ENCODE measurements at regions not wholly inside any gene's neighbourhood (a gene's known extent, or its start where the extent isn't known, plus 50 kb on each side); places are given as distances from the start of the nearest gene placed in this dataset.

GRCh38 chr2:216305574-216305973, 66.7 kb downstream of the MARCHF4 start:
- no peaks in the 10 kb centered on the region for H3K4me1 ChIP-seq (ENCODE audit: control insufficient read depth in 2 of 2, insufficient read depth in 2 of 2, low read length in 1 of 2)
- no peak overlapping the region for H3K27ac ChIP-seq (ENCODE audit: low read depth in 2 of 2, low read length in 1 of 2)
- WGBS, 2 donors: 53 to 70% methylated on average over 4 of the region's 4 CpGs
- H3K9me3 ChIP-seq (ENCODE audit: control insufficient read depth in 2 of 2, insufficient read depth in 1 of 2, low read depth in 1 of 2, low read length in 1 of 2): no peaks in the 10 kb centered on the region
- H3K4me3 ChIP-seq (ENCODE audit: low read depth in 1 of 2, low read length in 2 of 2): no peak overlapping the region
- no peaks in the 10 kb centered on the region for H3K27me3 ChIP-seq (ENCODE audit: control insufficient read depth in 1 of 2, insufficient read depth in 2 of 2, low read length in 2 of 2)
- no peaks in the 10 kb centered on the region for H3K36me3 ChIP-seq (ENCODE audit: control insufficient read depth in 2 of 2, insufficient read depth in 2 of 2, low read length in 1 of 2)

GRCh38 chr2:216302981-216303676, 69.2 kb downstream of the MARCHF4 start:
- no peaks in the 10 kb centered on the region for H3K4me1 ChIP-seq (ENCODE audit: control insufficient read depth in 2 of 2, insufficient read depth in 2 of 2, low read length in 1 of 2)
- no peak overlapping the region for H3K4me3 ChIP-seq (ENCODE audit: low read depth in 1 of 2, low read length in 2 of 2)
- H3K36me3 ChIP-seq (ENCODE audit: control insufficient read depth in 2 of 2, insufficient read depth in 2 of 2, low read length in 1 of 2): no peaks in the 10 kb centered on the region
- WGBS, 2 donors: 88 to 91% methylated on average over 3 of the region's 3 CpGs
- no peaks in the 10 kb centered on the region for H3K9me3 ChIP-seq (ENCODE audit: control insufficient read depth in 2 of 2, insufficient read depth in 1 of 2, low read depth in 1 of 2, low read length in 1 of 2)
- H3K27me3 ChIP-seq (ENCODE audit: control insufficient read depth in 1 of 2, insufficient read depth in 2 of 2, low read length in 2 of 2): no peaks in the 10 kb centered on the region
- no peak overlapping the region for H3K27ac ChIP-seq (ENCODE audit: low read depth in 2 of 2, low read length in 1 of 2)

- Histone ChIP-seq H3K4me3 (ENCODE audit: low read depth in 1 of 2, low read length in 2 of 2) (no peak overlapping the region), H3K27ac (ENCODE audit: low read depth in 2 of 2, low read length in 1 of 2) (no peak overlapping the region), H3K9me3 (ENCODE audit: control insufficient read depth in 2 of 2, insufficient read depth in 1 of 2, low read depth in 1 of 2, low read length in 1 of 2) (no peaks in the 10 kb centered on the region), H3K4me1 (ENCODE audit: control insufficient read depth in 2 of 2, insufficient read depth in 2 of 2, low read length in 1 of 2) (no peaks in the 10 kb centered on the region), H3K36me3 (ENCODE audit: control insufficient read depth in 2 of 2, insufficient read depth in 2 of 2, low read length in 1 of 2) (no peaks in the 10 kb centered on the region), H3K27me3 (ENCODE audit: control insufficient read depth in 1 of 2, insufficient read depth in 2 of 2, low read length in 2 of 2) (no peaks in the 10 kb centered on the region)
- 69 to 80% methylated on average over 2 of the region's 2 CpGs for WGBS, 2 donors
Observed at GRCh38 chr2:216300906-216301305, 71.4 kb downstream of the MARCHF4 start.

- Histone ChIP-seq H3K27me3 (ENCODE audit: control insufficient read depth in 1 of 2, insufficient read depth in 2 of 2, low read length in 2 of 2) (no peaks in the 10 kb centered on the region), H3K27ac (ENCODE audit: low read depth in 2 of 2, low read length in 1 of 2) (no peak overlapping the region), H3K4me1 (ENCODE audit: control insufficient read depth in 2 of 2, insufficient read depth in 2 of 2, low read length in 1 of 2) (peaks cover 0 to 3% of the 10 kb centered on the region in 2 donors), H3K36me3 (ENCODE audit: control insufficient read depth in 2 of 2, insufficient read depth in 2 of 2, low read length in 1 of 2) (no peaks in the 10 kb centered on the region), H3K9me3 (ENCODE audit: control insufficient read depth in 2 of 2, insufficient read depth in 1 of 2, low read depth in 1 of 2, low read length in 1 of 2) (no peaks in the 10 kb centered on the region), H3K4me3 (ENCODE audit: low read depth in 1 of 2, low read length in 2 of 2) (no peak overlapping the region)
- 50 to 66% methylated on average over 1 of the region's 1 CpG for WGBS, 2 donors
Observed at GRCh38 chr2:216299588-216299987, 72.7 kb downstream of the MARCHF4 start.

GRCh38 chr2:216298719-216299495, 73.4 kb downstream of the MARCHF4 start:
- no peak overlapping the region for H3K27ac ChIP-seq (ENCODE audit: low read depth in 2 of 2, low read length in 1 of 2)
- H3K9me3 ChIP-seq (ENCODE audit: control insufficient read depth in 2 of 2, insufficient read depth in 1 of 2, low read depth in 1 of 2, low read length in 1 of 2): no peaks in the 10 kb centered on the region
- H3K4me3 ChIP-seq (ENCODE audit: low read depth in 1 of 2, low read length in 2 of 2): no peak overlapping the region
- peaks cover 0 to 3% of the 10 kb centered on the region in 2 donors for H3K4me1 ChIP-seq (ENCODE audit: control insufficient read depth in 2 of 2, insufficient read depth in 2 of 2, low read length in 1 of 2)
- 84 to 88% methylated on average over 5 of the region's 5 CpGs for WGBS, 2 donors
- no peaks in the 10 kb centered on the region for H3K27me3 ChIP-seq (ENCODE audit: control insufficient read depth in 1 of 2, insufficient read depth in 2 of 2, low read length in 2 of 2)
- H3K36me3 ChIP-seq (ENCODE audit: control insufficient read depth in 2 of 2, insufficient read depth in 2 of 2, low read length in 1 of 2): no peaks in the 10 kb centered on the region

- H3K27ac ChIP-seq (ENCODE audit: low read depth in 2 of 2, low read length in 1 of 2): no peak overlapping the region
- H3K9me3 ChIP-seq (ENCODE audit: control insufficient read depth in 2 of 2, insufficient read depth in 1 of 2, low read depth in 1 of 2, low read length in 1 of 2): no peaks in the 10 kb centered on the region
- H3K27me3 ChIP-seq (ENCODE audit: control insufficient read depth in 1 of 2, insufficient read depth in 2 of 2, low read length in 2 of 2): no peaks in the 10 kb centered on the region
- H3K4me3 ChIP-seq (ENCODE audit: low read depth in 1 of 2, low read length in 2 of 2): no peak overlapping the region
- H3K4me1 ChIP-seq (ENCODE audit: control insufficient read depth in 2 of 2, insufficient read depth in 2 of 2, low read length in 1 of 2): peaks cover 0 to 3% of the 10 kb centered on the region in 2 donors
- WGBS, 2 donors: 48 to 49% methylated on average over 7 of the region's 7 CpGs
- H3K36me3 ChIP-seq (ENCODE audit: control insufficient read depth in 2 of 2, insufficient read depth in 2 of 2, low read length in 1 of 2): no peaks in the 10 kb centered on the region
Observed at GRCh38 chr2:216296856-216297255, 75.4 kb downstream of the MARCHF4 start.

- Histone ChIP-seq H3K27me3 (ENCODE audit: control insufficient read depth in 1 of 2, insufficient read depth in 2 of 2, low read length in 2 of 2) (no peaks in the 10 kb centered on the region), H3K27ac (ENCODE audit: low read depth in 2 of 2, low read length in 1 of 2) (peak overlapping the region; percentile 48 to 60), H3K9me3 (ENCODE audit: control insufficient read depth in 2 of 2, insufficient read depth in 1 of 2, low read depth in 1 of 2, low read length in 1 of 2) (no peaks in the 10 kb centered on the region), H3K36me3 (ENCODE audit: control insufficient read depth in 2 of 2, insufficient read depth in 2 of 2, low read length in 1 of 2) (no peaks in the 10 kb centered on the region), H3K4me1 (ENCODE audit: control insufficient read depth in 2 of 2, insufficient read depth in 2 of 2, low read length in 1 of 2) (peaks cover 0 to 3% of the 10 kb centered on the region in 2 donors), H3K4me3 (ENCODE audit: low read depth in 1 of 2, low read length in 2 of 2) (no peak overlapping the region)
- 52 to 75% methylated on average over 2 of the region's 2 CpGs for WGBS, 2 donors
Observed at GRCh38 chr2:216294305-216294704, 78.0 kb downstream of the MARCHF4 start.

GRCh38 chr2:216293883-216294282, 78.4 kb downstream of the MARCHF4 start:
- Histone ChIP-seq H3K36me3 (ENCODE audit: control insufficient read depth in 2 of 2, insufficient read depth in 2 of 2, low read length in 1 of 2) (no peaks in the 10 kb centered on the region), H3K27me3 (ENCODE audit: control insufficient read depth in 1 of 2, insufficient read depth in 2 of 2, low read length in 2 of 2) (no peaks in the 10 kb centered on the region), H3K27ac (ENCODE audit: low read depth in 2 of 2, low read length in 1 of 2) (peak overlapping the region; percentile 48 to 60), H3K9me3 (ENCODE audit: control insufficient read depth in 2 of 2, insufficient read depth in 1 of 2, low read depth in 1 of 2, low read length in 1 of 2) (no peaks in the 10 kb centered on the region), H3K4me1 (ENCODE audit: control insufficient read depth in 2 of 2, insufficient read depth in 2 of 2, low read length in 1 of 2) (peaks cover 0 to 3% of the 10 kb centered on the region in 2 donors), H3K4me3 (ENCODE audit: low read depth in 1 of 2, low read length in 2 of 2) (no peak overlapping the region)
- 62 to 82% methylated on average over 3 to 5 of the region's 5 CpGs for WGBS, 2 donors

- peak overlapping the region in 1 of 2 donors; percentile 30 for H3K27ac ChIP-seq (ENCODE audit: low read depth in 2 of 2, low read length in 1 of 2)
- H3K4me1 ChIP-seq (ENCODE audit: control insufficient read depth in 2 of 2, insufficient read depth in 2 of 2, low read length in 1 of 2): peaks cover 0 to 3% of the 10 kb centered on the region in 2 donors
- 40 to 49% methylated on average over 5 of the region's 5 CpGs for WGBS, 2 donors
- H3K9me3 ChIP-seq (ENCODE audit: control insufficient read depth in 2 of 2, insufficient read depth in 1 of 2, low read depth in 1 of 2, low read length in 1 of 2): no peaks in the 10 kb centered on the region
- H3K4me3 ChIP-seq (ENCODE audit: low read depth in 1 of 2, low read length in 2 of 2): no peak overlapping the region
- no peaks in the 10 kb centered on the region for H3K36me3 ChIP-seq (ENCODE audit: control insufficient read depth in 2 of 2, insufficient read depth in 2 of 2, low read length in 1 of 2)
- no peaks in the 10 kb centered on the region for H3K27me3 ChIP-seq (ENCODE audit: control insufficient read depth in 1 of 2, insufficient read depth in 2 of 2, low read length in 2 of 2)
Observed at GRCh38 chr2:216292886-216293301, 79.4 kb downstream of the MARCHF4 start.
